HG02798 (cell line): ENCODE measurements at regions not wholly inside any gene's neighbourhood (a gene's known extent, or its start where the extent isn't known, plus 50 kb on each side); places are given as distances from the start of the nearest gene placed in this dataset.

Experiments used
- ATAC-seq: cut with Tn5 transposase; IDR thresholded peaks from one replicate; pipeline ENCODE4 v1.9.1; 2021; ENCODE audit warnings: mild to moderate bottlenecking; ENCODE audit not compliant: unreplicated experiment, poor library complexity

- ATAC-seq: peak; percentile 36
These were observed 97.7 kb downstream of the CD47 start for GRCh38 chr3:107992976-107993684.

GRCh38 chr3:107990926-107991325 lies 99.9 kb downstream of the CD47 start:
- ATAC-seq: no peak

- ATAC-seq: no peak
These were observed 100.4 kb downstream of the CD47 start for GRCh38 chr3:107990433-107990832.

GRCh38 chr3:107989661-107990060 lies 101.2 kb downstream of the CD47 start:
- no peak for ATAC-seq

GRCh38 chr3:107988460-107989175 lies 102.2 kb downstream of the CD47 start:
- ATAC-seq: no peak

- no peak for ATAC-seq
These were observed 103.5 kb downstream of the CD47 start for GRCh38 chr3:107987036-107987939.

GRCh38 chr3:107986505-107986904 lies 104.3 kb downstream of the CD47 start:
- no peak for ATAC-seq

GRCh38 chr3:107985496-107985895 lies 105.3 kb downstream of the CD47 start:
- ATAC-seq: peak; percentile 91

GRCh38 chr3:107983247-107983646 lies 107.6 kb downstream of the CD47 start:
- ATAC-seq: no peak

- ATAC-seq: no peak
These were observed 108.7 kb downstream of the CD47 start for GRCh38 chr3:107982165-107982564.

GRCh38 chr3:107981471-107982111 lies 109.2 kb downstream of the CD47 start:
- ATAC-seq: no peak

- no peak for ATAC-seq
These were observed 111.3 kb downstream of the CD47 start for GRCh38 chr3:107979538-107979937.

- ATAC-seq: no peak
These were observed 112.4 kb downstream of the CD47 start for GRCh38 chr3:107978131-107979055.

GRCh38 chr3:107977221-107978130 lies 113.4 kb downstream of the CD47 start:
- ATAC-seq: no peak

- no peak for ATAC-seq
These were observed 114.5 kb downstream of the CD47 start for GRCh38 chr3:107976202-107976800.

GRCh38 chr3:107975529-107976201 lies 115.2 kb downstream of the CD47 start:
- ATAC-seq: no peak

- no peak for ATAC-seq
These were observed 116.9 kb downstream of the CD47 start for GRCh38 chr3:107973961-107974360.
